Endothelial cell of umbilical vein (primary cell): ENCODE measurements at regions not wholly inside any gene's neighbourhood (a gene's known extent, or its start where the extent isn't known, plus 50 kb on each side); places are given as distances from the start of the nearest gene placed in this dataset.

Experiments
- BruUV-seq: library from RNA; stranded (reverse); fragments of 400-500 nt; replicated peaks from 2 replicates; lab custom pipeline; 2021; lab: Mats Ljungman, UMichigan
- CTCF ChIA-PET: fragments of 300-600, 350-600 bp; sonication (Branson Sonifier 250); formaldehyde crosslinking; loops from one replicate; lab custom pipeline; 2021; ENCODE audit warnings: antibody characterized with exemption, inconsistent platforms; lab: Charles Lee
- POLR2A ChIA-PET: fragments of 300-600, 350-600 bp; sonication (Branson Sonifier 250); formaldehyde crosslinking; loops from one replicate; lab custom pipeline; 2021; ENCODE audit warnings: antibody characterized with exemption, inconsistent platforms; lab: Charles Lee
- DNase-seq: peaks from one replicate; pipeline ENCODE4 v3.0.0-alpha.2; 2011; ENCODE audit warnings: low read depth, low spot score
- FAIRE-seq: peaks from 2 replicates; lab custom pipeline; 2011; peaks lifted over from hg19 to GRCh38; lab: Jason Lieb, UNC
- H2AFZ ChIP-seq: 2 replicates; pipeline ENCODE4 v1.6.0; 2012; ENCODE audit warnings: low read depth, low read length, control low read depth, inconsistent platforms
- H3K27ac ChIP-seq: 2 replicates; pipeline ENCODE4 v1.5.1; 2011; ENCODE audit warnings: low read depth, mild to moderate bottlenecking, control low read depth, low read length, moderate library complexity; ENCODE audit not compliant: insufficient read depth
- H3K27me3 ChIP-seq, 2 experiments: 2 replicates each; pipeline versions ENCODE4 v1.6.0 to v1.6.1; 2011; ENCODE audit warnings: low read length in 2 of 2, mixed read lengths in 1 of 2; ENCODE audit not compliant: control insufficient read depth in 2 of 2, insufficient read depth in 2 of 2
- H3K36me3 ChIP-seq, 2 experiments: 2 replicates in 1 of 2; 3 replicates in 1 of 2; pipeline ENCODE4 v1.5.1; 2011; ENCODE audit warnings: low read length in 2 of 2, mild to moderate bottlenecking in 1 of 2, moderate library complexity in 1 of 2; ENCODE audit not compliant: control insufficient read depth in 2 of 2, insufficient read depth in 2 of 2; ENCODE audit errors: extremely low read depth in 1 of 2
- H3K4me1 ChIP-seq: 3 replicates; pipeline ENCODE4 v1.5.1; 2011; ENCODE audit warnings: mild to moderate bottlenecking, low read length; ENCODE audit not compliant: control insufficient read depth, insufficient read depth; ENCODE audit errors: extremely low read depth
- H3K4me2 ChIP-seq: 2 replicates; pipeline ENCODE4 v1.6.1; 2011; ENCODE audit warnings: low read length, control low read depth, mixed read lengths; ENCODE audit not compliant: insufficient read depth
- H3K4me3 ChIP-seq, 3 experiments: fragments of 200-600 bp in 1 of 3; sonication (generic), shearing (Covaris generic) in 1 of 3; replicated peaks in 1 of 3; 2 replicates each; pipeline ENCODE4 v1.5.1; 2011 to 2016; ENCODE audit warnings: control low read depth in 3 of 3, low read length in 3 of 3, mild to moderate bottlenecking in 2 of 3, inconsistent platforms in 1 of 3, low read depth in 1 of 3, moderate library complexity in 1 of 3; ENCODE audit not compliant: insufficient read depth in 1 of 3
- H3K79me2 ChIP-seq: 2 replicates; pipeline ENCODE4 v1.6.0; 2012; ENCODE audit warnings: low read length, inconsistent platforms; ENCODE audit not compliant: control insufficient read depth, insufficient read depth
- H3K9ac ChIP-seq: replicated peaks from 2 replicates; pipeline ENCODE3; 2011; ENCODE audit warnings: low read length, control low read depth; ENCODE audit not compliant: insufficient read depth; ENCODE audit errors: extremely low read depth
- H3K9me1 ChIP-seq: replicated peaks from 3 replicates; pipeline ENCODE4 v1.6.0; 2011; ENCODE audit warnings: mild to moderate bottlenecking, low read length; ENCODE audit not compliant: control insufficient read depth, insufficient read depth; ENCODE audit errors: extremely low read depth
- H3K9me3 ChIP-seq: replicated peaks from 2 replicates; pipeline ENCODE4 v1.5.1; 2012; ENCODE audit warnings: low read length, inconsistent platforms; ENCODE audit not compliant: control insufficient read depth, insufficient read depth
- H4K20me1 ChIP-seq: replicated peaks from 2 replicates; pipeline ENCODE3; 2011; ENCODE audit warnings: mild to moderate bottlenecking, low read length; ENCODE audit not compliant: control insufficient read depth, insufficient read depth; ENCODE audit errors: extremely low read depth
- CTCF ChIP-seq, 2 donors: IDR thresholded peaks; 1 replicate in 1 of 2; 2 replicates in 1 of 2; pipeline ENCODE4 v1.5.1; 2011; ENCODE audit warnings: low read length in 2 of 2, mild to moderate bottlenecking in 2 of 2, moderate library complexity in 2 of 2, control low read depth in 1 of 2, inconsistent platforms in 1 of 2, low read depth in 1 of 2; ENCODE audit not compliant: insufficient read depth in 1 of 2; ENCODE audit errors: extremely low read depth in 1 of 2
- EZH2 ChIP-seq: IDR thresholded peaks from 2 replicates; pipeline ENCODE4 v1.6.1; 2012; ENCODE audit warnings: borderline replicate concordance, low read depth, mild to moderate bottlenecking, moderate library complexity, low read length, inconsistent platforms; ENCODE audit not compliant: severe bottlenecking
- FOS ChIP-seq: IDR thresholded peaks from 2 replicates; pipeline ENCODE4 v1.6.1; 2011; ENCODE audit warnings: mild to moderate bottlenecking, low read length, moderate library complexity, borderline replicate concordance; ENCODE audit not compliant: insufficient read depth
- GATA2 ChIP-seq: IDR thresholded peaks from 2 replicates; pipeline ENCODE4 v1.7.0; 2011; ENCODE audit warnings: low read depth, mild to moderate bottlenecking, moderate library complexity, mixed read lengths, low read length; ENCODE audit not compliant: insufficient read length, insufficient read depth
- JUN ChIP-seq: IDR thresholded peaks from 2 replicates; pipeline ENCODE4 v1.6.1; 2011; ENCODE audit warnings: borderline replicate concordance, low read depth; ENCODE audit not compliant: insufficient read length, insufficient read depth
- MAX ChIP-seq: IDR thresholded peaks from 2 replicates; pipeline ENCODE4 v1.6.1; 2011; ENCODE audit not compliant: insufficient read depth, insufficient read length
- MYC ChIP-seq: IDR thresholded peaks from one replicate; pipeline ENCODE4 v1.6.1; 2011; ENCODE audit warnings: mild to moderate bottlenecking, low read depth, low read length
- POLR2A ChIP-seq: IDR thresholded peaks from 2 replicates; pipeline ENCODE4 v1.6.1; 2012; ENCODE audit warnings: low read depth, mild to moderate bottlenecking, control low read depth, low read length
- POLR2AphosphoS5 ChIP-seq: IDR thresholded peaks from 2 replicates; pipeline ENCODE4 v1.6.1; 2012; ENCODE audit warnings: low read depth, mild to moderate bottlenecking, control low read depth, low read length, moderate library complexity; ENCODE audit not compliant: insufficient read depth
- dilution Hi-C: fragments of 300-500 bp; cut with MboI; formaldehyde crosslinking; loops from one replicate; pipeline ENCODE4 v1.15.0; 2019; ENCODE audit warnings: low sequenced_read_pairs; ENCODE audit not compliant: extremely low pct_ligation_motif_present
- intact Hi-C: fragments of 100-400 bp; cut with micrococcal nuclease; formaldehyde crosslinking; loops from one replicate; pipeline ENCODE4 v1.10.0; 2022

DNA sequence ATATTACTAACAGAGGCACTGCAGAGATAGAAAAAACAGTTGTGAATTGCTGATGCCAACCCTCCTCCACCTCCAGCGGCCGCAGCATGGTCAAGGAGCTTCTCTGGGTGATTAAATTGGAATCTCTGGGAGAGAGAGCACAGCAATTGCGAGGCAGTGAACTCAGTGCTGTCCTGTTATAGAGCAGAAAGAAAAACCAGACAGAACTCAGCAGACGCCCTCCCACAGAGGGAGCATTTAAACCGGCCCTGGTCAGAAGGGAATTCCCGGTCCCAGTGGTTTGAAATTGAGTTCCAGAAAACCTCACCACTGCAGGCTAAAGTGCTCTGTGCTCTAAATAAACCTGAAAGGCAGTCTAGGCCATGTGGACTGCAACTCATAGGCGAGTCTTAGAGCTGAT lies 175.4 kb downstream of the SQOR start:
- TF ChIP-seq JUN (no peak), CTCF (IDR thresholded peaks at IDR 0.05; ENCODE audit: extremely low read depth in 1 of 2, insufficient read depth in 1 of 2, low read depth in 1 of 2, low read length in 2 of 2) (no peak), MYC (no peak), POLR2AphosphoS5 (no peak), MAX (no peak), POLR2A (no peak), GATA2 (no peak), FOS (no peak), EZH2 (no peak)
- no peak for FAIRE-seq
- Histone ChIP-seq H2AFZ (no peak overlapping the region), H3K9ac (no peak overlapping the region), H3K4me1 (peaks cover 11% of the 10 kb centered on the region), H3K9me3 (no peaks in the 10 kb centered on the region), H3K4me3 (no peak overlapping the region), H4K20me1 (no peaks in the 10 kb centered on the region), H3K36me3 (no peaks in the 10 kb centered on the region), H3K4me2 (no peak overlapping the region), H3K27me3 (no peaks in the 10 kb centered on the region), H3K79me2 (no peaks in the 10 kb centered on the region), H3K27ac (no peak overlapping the region), H3K9me1 (no peaks in the 10 kb centered on the region)
- BruUV-seq: no TSS peak
- DNase-seq: no peak
- ChIA-PET CTCF (no interaction called here), POLR2A (no interaction called here)
- intact Hi-C loops (loop anchor here (5.0 kb wide), 1 partner anchor 277 kb away; no protein-coding TSS in a partner anchor), dilution Hi-C loops (no loop called here)
